GM12878 (cell line): ENCODE measurements at regions not wholly inside any gene's neighbourhood (a gene's known extent, or its start where the extent isn't known, plus 50 kb on each side); places are given as distances from the start of the nearest gene placed in this dataset.

Source experiments
- ATAC-seq: fragments of 200-7000 bp; cut with Tn5 transposase; 3 replicates; pipeline ENCODE4 v1.9.1; 2020; ENCODE audit warnings: mild to moderate bottlenecking, moderate library complexity
- BruUV-seq: library from RNA; stranded (reverse); fragments of 400-500 nt; replicated peaks from 2 replicates; lab custom pipeline; 2021; lab: Mats Ljungman, UMichigan
- CTCF ChIA-PET: fragments of 300-600 bp; sonication (Branson Sonifier 250); formaldehyde crosslinking; extraction: SDS; loops from one replicate; lab custom pipeline; 2021; ENCODE audit warnings: inconsistent platforms; lab: Yijun Ruan, JAX
- POLR2A ChIA-PET: fragments of 350-600 bp; formaldehyde crosslinking; extraction: SDS; loops from one replicate; lab custom pipeline; 2021; ENCODE audit warnings: inconsistent platforms; lab: Charles Lee
- RAD21 ChIA-PET: fragments of 300-600 bp; sonication (Branson Sonifier 250); formaldehyde crosslinking; loops from one replicate; lab custom pipeline; 2023; ENCODE audit warnings: antibody characterized with exemption; ENCODE audit not compliant: unreplicated experiment; lab: Charles Lee
- SMC1A ChIA-PET: fragments of 300-600 bp; sonication (Branson Sonifier 250); formaldehyde crosslinking; loops from one replicate; lab custom pipeline; 2023; ENCODE audit not compliant: unreplicated experiment, uncharacterized antibody; lab: Charles Lee
- DNase-seq: peaks from one replicate; pipeline ENCODE4 v3.0.0-alpha.2; 2011; ENCODE audit warnings: low read depth, low spot score
- FAIRE-seq: peaks from 3 replicates; lab custom pipeline; 2011; peaks lifted over from hg19 to GRCh38; lab: Jason Lieb, UNC
- H2AFZ ChIP-seq: 2 replicates; pipeline ENCODE4 v1.6.0; 2011; ENCODE audit warnings: low read depth, low read length, control low read depth; ENCODE audit not compliant: control insufficient read depth
- H3K27ac ChIP-seq: 2 replicates; pipeline ENCODE4 v1.5.1; 2011; ENCODE audit warnings: control low read depth; ENCODE audit not compliant: control insufficient read depth, insufficient read depth
- H3K27me3 ChIP-seq, 2 experiments: replicated peaks in 1 of 2; 2 replicates each; pipeline versions ENCODE4 v1.6.0 to v1.6.1; 2011; ENCODE audit warnings: low read length in 1 of 2; ENCODE audit not compliant: control insufficient read depth in 2 of 2, insufficient read depth in 2 of 2
- H3K36me3 ChIP-seq, 2 experiments: 2 replicates each; pipeline ENCODE4 v1.5.1; 2011; ENCODE audit warnings: low read length in 1 of 2; ENCODE audit not compliant: control insufficient read depth in 2 of 2, insufficient read depth in 2 of 2
- H3K4me1 ChIP-seq: 2 replicates; pipeline ENCODE4 v1.6.1; 2011; ENCODE audit warnings: mild to moderate bottlenecking, low read length, moderate library complexity, mixed read lengths; ENCODE audit not compliant: control insufficient read depth, insufficient read depth
- H3K4me2 ChIP-seq: 2 replicates; pipeline ENCODE4 v1.6.0; 2011; ENCODE audit warnings: control low read depth; ENCODE audit not compliant: control insufficient read depth, insufficient read depth
- H3K4me3 ChIP-seq: fragments of 200-600 bp; sonication (generic); 2 replicates; pipeline ENCODE4 v1.5.1; 2016
- H3K79me2 ChIP-seq: 2 replicates; pipeline ENCODE4 v1.6.0; 2011; ENCODE audit warnings: low read length; ENCODE audit not compliant: control insufficient read depth, insufficient read depth
- H3K9ac ChIP-seq: 2 replicates; pipeline ENCODE4 v1.8.0; 2011; ENCODE audit warnings: low read length, control low read depth, mixed read lengths; ENCODE audit not compliant: control insufficient read depth, insufficient read depth
- H3K9me3 ChIP-seq: replicated peaks from 3 replicates; pipeline ENCODE4 v1.5.1; 2011; ENCODE audit warnings: mild to moderate bottlenecking, low read length; ENCODE audit not compliant: control insufficient read depth, insufficient read depth
- H4K20me1 ChIP-seq: 2 replicates; pipeline ENCODE4 v1.6.0; 2011; ENCODE audit not compliant: control insufficient read depth, insufficient read depth
- CHD1 ChIP-seq: IDR thresholded peaks from 2 replicates; pipeline ENCODE4 v1.6.1; 2012; ENCODE audit warnings: low read depth, low read length, improper control_type of control experiment
- ELK1 ChIP-seq: IDR thresholded peaks from 2 replicates; pipeline ENCODE4 v1.6.1; 2012; ENCODE audit warnings: low read depth, low read length, improper control_type of control experiment
- ESRRA ChIP-seq: IDR thresholded peaks from 2 replicates; pipeline ENCODE4 v1.6.1; 2012; ENCODE audit warnings: mild to moderate bottlenecking, low read length, improper control_type of control experiment
- NR2C1 ChIP-seq: fragments of 450-650 bp; IDR thresholded peaks from 2 replicates; pipeline ENCODE4 v1.6.1; 2017; ENCODE audit warnings: antibody characterized with exemption, mild to moderate bottlenecking, moderate library complexity
- NR2C2 ChIP-seq: IDR thresholded peaks from 2 replicates; pipeline ENCODE4 v1.6.1; 2011; ENCODE audit warnings: borderline replicate concordance, low read depth; ENCODE audit not compliant: control insufficient read depth, insufficient read length
- PML ChIP-seq: IDR thresholded peaks from 2 replicates; pipeline ENCODE4 v1.6.1; 2012; ENCODE audit warnings: low read length, inconsistent platforms
- POLR2AphosphoS2 ChIP-seq: IDR thresholded peaks from 2 replicates; pipeline ENCODE4 v1.6.1; 2011; ENCODE audit warnings: low read depth, mild to moderate bottlenecking, low read length, improper control_type of control experiment, moderate library complexity
- USF1 ChIP-seq: IDR thresholded peaks from 2 replicates; pipeline ENCODE4 v1.6.1; 2011; ENCODE audit warnings: borderline replicate concordance, low read depth, mild to moderate bottlenecking, moderate library complexity, mixed read lengths, low read length; ENCODE audit not compliant: insufficient read depth; ENCODE audit errors: extremely low read length
- ZBTB4 ChIP-seq: fragments of 450-650 bp; formaldehyde crosslinking; IDR thresholded peaks from 2 replicates; pipeline ENCODE4 v1.4.0; 2022; ENCODE audit warnings: mild to moderate bottlenecking, moderate library complexity
- WGBS: methylation state at CpG from one replicate; pipeline ENCODE4 v1.1.6; 2016; ENCODE audit warnings: low lambda C conversion rate; ENCODE audit not compliant: insufficient replicate concordance, insufficient coverage; ENCODE audit errors: missing lambda C conversion rate; 5-methylcytosine and 5-hydroxymethylcytosine counted together
- in situ Hi-C: fragments of 300-500 bp; cut with MboI; formaldehyde crosslinking; loops from 9 replicates; pipeline ENCODE4 v1.14.3; 2018; ENCODE audit warnings: mixed read lengths
- intact Hi-C: fragments of 100-400 bp; cut with micrococcal nuclease; formaldehyde crosslinking; loops from one replicate; pipeline ENCODE4 v1.14.2; 2022; ENCODE audit not compliant: unreplicated experiment

- in situ Hi-C loops (no loop called here), intact Hi-C loops (no loop called here)
- ChIA-PET SMC1A (no interaction called here), POLR2A (no interaction called here), CTCF (no interaction called here), RAD21 (no interaction called here)
- Histone ChIP-seq H3K27ac (no peak overlapping the region), H3K27me3 (no peaks in the 10 kb centered on the region), H3K9me3 (no peaks in the 10 kb centered on the region), H3K4me3 (no peak overlapping the region), H2AFZ (no peak overlapping the region), H3K79me2 (no peaks in the 10 kb centered on the region), H3K36me3 (no peaks in the 10 kb centered on the region), H3K4me1 (no peaks in the 10 kb centered on the region), H3K4me2 (no peak overlapping the region), H4K20me1 (no peaks in the 10 kb centered on the region), H3K9ac (no peak overlapping the region)
- DNase-seq: no peak
- no peak for ATAC-seq
- WGBS: 0% methylated on average over 2 of the region's 2 CpGs
- TF ChIP-seq CHD1: no peak
- no peak for TF ChIP-seq ELK1
- no peak for FAIRE-seq
- no TSS peak for BruUV-seq
These were observed 458.9 kb downstream of the MED10 start for GRCh38 chr5:5919411-5919810.

GRCh38 chr5:5906778-5907177 lies 471.6 kb downstream of the MED10 start:
- no peak for TF ChIP-seq NR2C2
- no peak for TF ChIP-seq NR2C1
- TF ChIP-seq PML: no peak
- no peak for TF ChIP-seq POLR2AphosphoS2
- TF ChIP-seq ESRRA: no peak
- no peak for TF ChIP-seq ZBTB4 (CRISPR knock-in tag)
- TF ChIP-seq USF1: no peak
- DNase-seq: no peak
- Histone ChIP-seq H2AFZ (no peak overlapping the region), H3K36me3 (no peaks in the 10 kb centered on the region), H3K4me1 (no peaks in the 10 kb centered on the region), H3K4me2 (no peak overlapping the region), H3K79me2 (no peaks in the 10 kb centered on the region), H3K9me3 (no peaks in the 10 kb centered on the region; the same call in 2 of the 3 replicates), H4K20me1 (no peaks in the 10 kb centered on the region), H3K27me3 (no peaks in the 10 kb centered on the region), H3K4me3 (no peak overlapping the region), H3K27ac (no peak overlapping the region), H3K9ac (no peak overlapping the region)
- ChIA-PET CTCF (no interaction called here), POLR2A (no interaction called here), RAD21 (no interaction called here), SMC1A (interaction anchor here (1.0 kb wide), 1 partner anchor 85 kb away, joined by 3 read pairs; no protein-coding TSS in a partner anchor)
- no peak for ATAC-seq
- 46% methylated on average over 3 of the region's 3 CpGs for WGBS
- BruUV-seq: no TSS peak
- intact Hi-C loops (no loop called here), in situ Hi-C loops (no loop called here)
- FAIRE-seq: no peak
